IPS-20b (cell line): ENCODE measurements at regions not wholly inside any gene's neighbourhood (a gene's known extent, or its start where the extent isn't known, plus 50 kb on each side); places are given as distances from the start of the nearest gene placed in this dataset.
A peak's percentile ranks its signal among the peaks of the same experiment; 100 is the strongest.

Experiments
- H3K27ac ChIP-seq: one replicate; pipeline ENCODE4 v1.5.1; 2013; ENCODE audit warnings: low read length
- H3K27me3 ChIP-seq: 2 replicates; pipeline ENCODE4 v1.6.1; 2013; ENCODE audit warnings: mild to moderate bottlenecking, low read length, inconsistent platforms; ENCODE audit not compliant: insufficient read depth
- H3K36me3 ChIP-seq: 2 replicates; pipeline ENCODE4 v1.6.1; 2013; ENCODE audit warnings: low read depth, mild to moderate bottlenecking, inconsistent platforms, low read length, moderate library complexity; ENCODE audit not compliant: insufficient read depth
- H3K4me1 ChIP-seq: 2 replicates; pipeline ENCODE4 v1.6.1; 2013; ENCODE audit warnings: mild to moderate bottlenecking, control low read depth, inconsistent platforms, low read length, moderate library complexity; ENCODE audit not compliant: insufficient read depth
- H3K4me3 ChIP-seq: 2 replicates; pipeline ENCODE4 v1.5.1; 2013; ENCODE audit warnings: mild to moderate bottlenecking, low read length, inconsistent platforms
- H3K9ac ChIP-seq: 2 replicates; pipeline ENCODE4 v1.6.1; 2013; ENCODE audit warnings: low read depth, mild to moderate bottlenecking, inconsistent platforms, low read length, moderate library complexity
- H3K9me3 ChIP-seq: 2 replicates; pipeline ENCODE4 v1.6.1; 2013; ENCODE audit warnings: mild to moderate bottlenecking, low read depth, low read length, inconsistent platforms; ENCODE audit not compliant: insufficient read depth

- H3K36me3 ChIP-seq: no peaks in the 10 kb centered on the region
- H3K27ac ChIP-seq: no peak overlapping the region
Measured at GRCh38 chr10:123442901-123443300, 223.3 kb upstream of the GPR26 start.

GRCh38 chr10:123443924-123444323 lies 222.2 kb upstream of the GPR26 start:
- H3K4me1 ChIP-seq: no peaks in the 10 kb centered on the region
- H3K36me3 ChIP-seq: no peaks in the 10 kb centered on the region
- no peaks in the 10 kb centered on the region for H3K27me3 ChIP-seq
- H3K27ac ChIP-seq: no peak overlapping the region
- no peaks in the 10 kb centered on the region for H3K9me3 ChIP-seq
- no peak overlapping the region for H3K9ac ChIP-seq
- H3K4me3 ChIP-seq: no peak overlapping the region

More at GRCh38 chr10:123442901-123443300, 223.3 kb upstream of the GPR26 start:
- no peak overlapping the region for H3K9ac ChIP-seq
- H3K27me3 ChIP-seq: no peaks in the 10 kb centered on the region
- H3K4me1 ChIP-seq: no peaks in the 10 kb centered on the region
- H3K4me3 ChIP-seq: no peak overlapping the region
- H3K9me3 ChIP-seq: no peaks in the 10 kb centered on the region

GRCh38 chr10:123445261-123445775 lies 220.8 kb upstream of the GPR26 start:
- no peaks in the 10 kb centered on the region for H3K27me3 ChIP-seq

GRCh38 chr10:123446449-123447156 lies 219.6 kb upstream of the GPR26 start:
- H3K4me1 ChIP-seq: no peaks in the 10 kb centered on the region
- no peak overlapping the region for H3K9ac ChIP-seq
- H3K27me3 ChIP-seq: no peaks in the 10 kb centered on the region
- H3K9me3 ChIP-seq: no peaks in the 10 kb centered on the region
- H3K4me3 ChIP-seq: no peak overlapping the region
- H3K27ac ChIP-seq: no peak overlapping the region
- no peaks in the 10 kb centered on the region for H3K36me3 ChIP-seq

More at GRCh38 chr10:123445261-123445775, 220.8 kb upstream of the GPR26 start:
- Histone ChIP-seq H3K4me3 (no peak overlapping the region), H3K9me3 (no peaks in the 10 kb centered on the region), H3K9ac (no peak overlapping the region), H3K4me1 (no peaks in the 10 kb centered on the region), H3K27ac (no peak overlapping the region), H3K36me3 (no peaks in the 10 kb centered on the region)

GRCh38 chr10:123449234-123449962 lies 216.8 kb upstream of the GPR26 start:
- no peaks in the 10 kb centered on the region for H3K9me3 ChIP-seq
- no peaks in the 10 kb centered on the region for H3K4me1 ChIP-seq
- no peak overlapping the region for H3K27ac ChIP-seq
- H3K27me3 ChIP-seq: no peaks in the 10 kb centered on the region
- H3K4me3 ChIP-seq: no peak overlapping the region
- H3K9ac ChIP-seq: no peak overlapping the region
- H3K36me3 ChIP-seq: no peaks in the 10 kb centered on the region

GRCh38 chr10:123450956-123451605 lies 215.1 kb upstream of the GPR26 start:
- Histone ChIP-seq H3K27me3 (no peaks in the 10 kb centered on the region), H3K4me1 (no peaks in the 10 kb centered on the region), H3K4me3 (no peak overlapping the region), H3K36me3 (no peaks in the 10 kb centered on the region), H3K9me3 (no peaks in the 10 kb centered on the region), H3K27ac (no peak overlapping the region), H3K9ac (no peak overlapping the region)

- Histone ChIP-seq H3K9ac (no peak overlapping the region), H3K36me3 (no peaks in the 10 kb centered on the region), H3K4me3 (no peak overlapping the region), H3K9me3 (no peaks in the 10 kb centered on the region), H3K4me1 (no peaks in the 10 kb centered on the region), H3K27ac (no peak overlapping the region), H3K27me3 (no peaks in the 10 kb centered on the region)
Measured at GRCh38 chr10:123451618-123452245, 214.4 kb upstream of the GPR26 start.

GRCh38 chr10:123454987-123455386 lies 211.2 kb upstream of the GPR26 start:
- H3K27ac ChIP-seq: no peak overlapping the region

GRCh38 chr10:123455861-123456260 lies 210.3 kb upstream of the GPR26 start:
- Histone ChIP-seq H3K4me1 (peaks cover 24% of the 10 kb centered on the region; the same call in 1 of the 2 replicates), H3K9ac (no peak overlapping the region), H3K36me3 (no peaks in the 10 kb centered on the region), H3K27me3 (peaks cover 9% of the 10 kb centered on the region; the same call in 1 of the 2 replicates), H3K9me3 (no peaks in the 10 kb centered on the region), H3K27ac (no peak overlapping the region), H3K4me3 (no peak overlapping the region)

More at GRCh38 chr10:123454987-123455386, 211.2 kb upstream of the GPR26 start:
- Histone ChIP-seq H3K27me3 (peaks cover 9% of the 10 kb centered on the region; the same call in 1 of the 2 replicates), H3K9me3 (no peaks in the 10 kb centered on the region), H3K9ac (no peak overlapping the region), H3K4me3 (no peak overlapping the region), H3K4me1 (peaks cover 16% of the 10 kb centered on the region; the same call in 1 of the 2 replicates), H3K36me3 (no peaks in the 10 kb centered on the region)

GRCh38 chr10:123458933-123459332 lies 207.2 kb upstream of the GPR26 start:
- peaks cover 9% of the 10 kb centered on the region; the same call in 1 of the 2 replicates for H3K27me3 ChIP-seq
- no peak overlapping the region for H3K27ac ChIP-seq
- peak overlapping the region; percentile 13; the same call in 1 of the 2 replicates for H3K9ac ChIP-seq
- peak overlapping the region; percentile 2; the same call in 1 of the 2 replicates for H3K4me3 ChIP-seq
- H3K36me3 ChIP-seq: no peaks in the 10 kb centered on the region
- no peaks in the 10 kb centered on the region for H3K9me3 ChIP-seq
- H3K4me1 ChIP-seq: peaks cover 27% of the 10 kb centered on the region; the same call in 1 of the 2 replicates
